Osteoblast (primary cell): ENCODE measurements at regions not wholly inside any gene's neighbourhood (a gene's known extent, or its start where the extent isn't known, plus 50 kb on each side); places are given as distances from the start of the nearest gene placed in this dataset.

Experiments
- DNase-seq: peaks from one replicate; pipeline ENCODE4 v3.0.0; 2011; ENCODE audit warnings: low spot score, mixed read lengths; ENCODE audit not compliant: insufficient read length; ENCODE audit errors: missing footprints
- H2AFZ ChIP-seq: 2 replicates; pipeline ENCODE4 v1.6.0; 2011; ENCODE audit warnings: mild to moderate bottlenecking, low read length
- H3K27ac ChIP-seq: 2 replicates; pipeline ENCODE4 v1.5.1; 2011; ENCODE audit warnings: mild to moderate bottlenecking, low read depth, low read length, moderate library complexity
- H3K27me3 ChIP-seq: 2 replicates; pipeline ENCODE4 v1.6.0; 2012; ENCODE audit warnings: mild to moderate bottlenecking, control low read depth, inconsistent platforms, low read length, moderate library complexity; ENCODE audit not compliant: insufficient read depth
- H3K36me3 ChIP-seq: 2 replicates; pipeline ENCODE4 v1.5.1; 2011; ENCODE audit warnings: mild to moderate bottlenecking, low read length, control low read depth, moderate library complexity; ENCODE audit not compliant: insufficient read depth
- H3K4me1 ChIP-seq: 2 replicates; pipeline ENCODE4 v1.5.1; 2011; ENCODE audit warnings: mild to moderate bottlenecking, low read length, control low read depth, moderate library complexity; ENCODE audit not compliant: insufficient read depth
- H3K4me2 ChIP-seq: 2 replicates; pipeline ENCODE4 v1.6.0; 2011; ENCODE audit warnings: mild to moderate bottlenecking, low read length; ENCODE audit not compliant: insufficient read depth
- H3K4me3 ChIP-seq: fragments of 200-600 bp; sonication (generic); 3 replicates; pipeline ENCODE4 v1.5.1; 2012; ENCODE audit warnings: mild to moderate bottlenecking, low read length, inconsistent platforms; ENCODE audit not compliant: insufficient read depth
- H3K79me2 ChIP-seq: 2 replicates; pipeline ENCODE4 v1.6.0; 2012; ENCODE audit warnings: mild to moderate bottlenecking, low read length, control low read depth, inconsistent platforms; ENCODE audit not compliant: insufficient read depth
- H3K9me3 ChIP-seq: 2 replicates; pipeline ENCODE4 v1.5.1; 2011; ENCODE audit warnings: low read depth, low read length, control low read depth
- H4K20me1 ChIP-seq: 2 replicates; pipeline ENCODE4 v1.6.0; 2012; ENCODE audit warnings: mild to moderate bottlenecking, low read length, control low read depth; ENCODE audit not compliant: insufficient read depth
- CTCF ChIP-seq: IDR thresholded peaks from 2 replicates; pipeline ENCODE4 v1.5.1; 2011; ENCODE audit warnings: mild to moderate bottlenecking, low read depth, low read length, moderate library complexity; ENCODE audit errors: extremely low read depth

- peaks cover 15% of the 10 kb centered on the region for H3K4me1 ChIP-seq
- DNase-seq = no peak
- no peaks in the 10 kb centered on the region for H3K36me3 ChIP-seq
- H3K4me2 ChIP-seq = peak overlapping the region; percentile 74
- H3K79me2 ChIP-seq = no peaks in the 10 kb centered on the region
- H3K4me3 ChIP-seq = peak overlapping the region; percentile 65
- H2AFZ ChIP-seq = peak overlapping the region; percentile 66
- no peak for TF ChIP-seq CTCF
- H3K27me3 ChIP-seq = no peaks in the 10 kb centered on the region
- no peaks in the 10 kb centered on the region for H3K9me3 ChIP-seq
- no peaks in the 10 kb centered on the region for H4K20me1 ChIP-seq
- H3K27ac ChIP-seq = no peak overlapping the region
Measured at GRCh38 chr9:106697390-106697749, 165.6 kb upstream of the ZNF462 start.

- Histone ChIP-seq H3K36me3 (no peaks in the 10 kb centered on the region), H3K4me2 (peak overlapping the region; percentile 74), H3K27ac (peak overlapping the region; percentile 55), H2AFZ (peak overlapping the region; percentile 66), H4K20me1 (no peaks in the 10 kb centered on the region), H3K9me3 (no peaks in the 10 kb centered on the region), H3K79me2 (no peaks in the 10 kb centered on the region), H3K4me3 (peak overlapping the region; percentile 65), H3K4me1 (peaks cover 15% of the 10 kb centered on the region), H3K27me3 (no peaks in the 10 kb centered on the region)
- no peak for DNase-seq
- no peak for TF ChIP-seq CTCF
Measured at GRCh38 chr9:106697750-106698502, 165.0 kb upstream of the ZNF462 start.

GRCh38 chr9:106700676-106701075, 162.3 kb upstream of the ZNF462 start:
- TF ChIP-seq CTCF = no peak
- H3K9me3 ChIP-seq = no peaks in the 10 kb centered on the region
- H3K27me3 ChIP-seq = no peaks in the 10 kb centered on the region
- no peaks in the 10 kb centered on the region for H3K36me3 ChIP-seq
- no peak overlapping the region for H3K4me3 ChIP-seq
- DNase-seq = no peak
- peaks cover 15% of the 10 kb centered on the region for H3K4me1 ChIP-seq
- no peaks in the 10 kb centered on the region for H4K20me1 ChIP-seq
- H3K79me2 ChIP-seq = no peaks in the 10 kb centered on the region
- no peak overlapping the region for H3K27ac ChIP-seq
- H3K4me2 ChIP-seq = no peak overlapping the region
- no peak overlapping the region for H2AFZ ChIP-seq

- no peak overlapping the region for H2AFZ ChIP-seq
- no peak overlapping the region for H3K4me2 ChIP-seq
- H3K9me3 ChIP-seq = no peaks in the 10 kb centered on the region
- H3K4me1 ChIP-seq = peaks cover 15% of the 10 kb centered on the region
- no peak overlapping the region for H3K27ac ChIP-seq
- no peaks in the 10 kb centered on the region for H3K79me2 ChIP-seq
- H4K20me1 ChIP-seq = no peaks in the 10 kb centered on the region
- no peak overlapping the region for H3K4me3 ChIP-seq
- no peak for TF ChIP-seq CTCF
- no peaks in the 10 kb centered on the region for H3K27me3 ChIP-seq
- H3K36me3 ChIP-seq = no peaks in the 10 kb centered on the region
- DNase-seq = no peak
Measured at GRCh38 chr9:106701611-106702010, 161.4 kb upstream of the ZNF462 start.
